ENCODE measurements at regions not wholly inside any gene's neighbourhood (a gene's known extent, or its start where the extent isn't known, plus 50 kb on each side); places are given as distances from the start of the nearest gene placed in this dataset.

DNA sequence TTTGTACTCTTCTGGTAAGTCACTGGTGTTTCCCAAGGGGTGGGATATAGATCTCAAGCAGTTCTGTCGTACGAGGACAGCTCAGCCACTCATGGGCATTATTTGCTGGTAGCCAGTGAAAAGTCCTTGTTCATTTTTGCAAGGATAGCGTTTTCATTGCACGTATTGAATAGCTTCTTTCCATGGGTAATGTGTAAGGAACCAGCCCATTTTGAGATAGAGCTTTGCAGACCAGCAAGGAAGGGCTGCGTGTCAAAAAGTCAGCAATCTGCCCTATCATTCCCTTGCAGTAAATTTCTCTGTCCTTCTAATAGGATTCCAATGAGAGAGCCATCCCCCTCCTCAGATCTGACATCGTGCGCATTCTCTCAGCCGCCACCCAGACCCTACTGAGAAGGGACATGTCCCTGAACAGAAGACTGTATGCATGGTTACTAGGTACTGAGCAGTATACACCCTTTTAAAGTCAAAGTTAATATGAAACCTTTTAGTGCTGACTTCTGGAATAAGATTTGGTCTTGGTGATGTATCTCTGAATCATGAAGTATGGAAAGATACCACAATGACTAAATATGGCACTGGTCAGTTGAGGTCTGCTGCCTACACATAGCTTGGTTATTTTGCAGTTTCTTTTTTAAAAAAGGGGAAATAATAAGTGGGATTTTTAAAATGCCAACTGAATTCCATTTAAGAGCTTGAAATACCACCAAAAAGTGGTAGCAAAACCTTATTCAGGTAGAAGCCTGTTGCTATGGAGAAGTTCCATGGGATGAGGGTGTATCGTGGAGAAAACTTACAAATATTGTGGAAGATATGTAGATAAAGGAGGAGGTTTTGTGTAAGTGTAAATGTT lies 55.3 kb downstream of the DOP1B start:
- H3K9ac ChIP-seq (ENCODE audit: control insufficient read depth, extremely low read depth, insufficient read depth, low read length): no peak overlapping the region
- FAIRE-seq: peak; percentile 5
- H3K9me1 ChIP-seq (ENCODE audit: control insufficient read depth, extremely low read depth, insufficient read depth, low read length): no peaks in the 10 kb centered on the region
- H3K9me3 ChIP-seq (ENCODE audit: control insufficient read depth, low read depth, low read length): no peaks in the 10 kb centered on the region
- no peak overlapping the region for H3K4me2 ChIP-seq (ENCODE audit: control insufficient read depth, extremely low read depth, insufficient read depth, low read depth, low read length)
- H3K4me1 ChIP-seq (ENCODE audit: control insufficient read depth, extremely low read depth, insufficient read depth, low read length): peaks cover 42% of the 10 kb centered on the region
- TF ChIP-seq EZH2 (IDR thresholded peaks at IDR 0.05; ENCODE audit: low read length): no peak
- TF ChIP-seq, protein P1, sequence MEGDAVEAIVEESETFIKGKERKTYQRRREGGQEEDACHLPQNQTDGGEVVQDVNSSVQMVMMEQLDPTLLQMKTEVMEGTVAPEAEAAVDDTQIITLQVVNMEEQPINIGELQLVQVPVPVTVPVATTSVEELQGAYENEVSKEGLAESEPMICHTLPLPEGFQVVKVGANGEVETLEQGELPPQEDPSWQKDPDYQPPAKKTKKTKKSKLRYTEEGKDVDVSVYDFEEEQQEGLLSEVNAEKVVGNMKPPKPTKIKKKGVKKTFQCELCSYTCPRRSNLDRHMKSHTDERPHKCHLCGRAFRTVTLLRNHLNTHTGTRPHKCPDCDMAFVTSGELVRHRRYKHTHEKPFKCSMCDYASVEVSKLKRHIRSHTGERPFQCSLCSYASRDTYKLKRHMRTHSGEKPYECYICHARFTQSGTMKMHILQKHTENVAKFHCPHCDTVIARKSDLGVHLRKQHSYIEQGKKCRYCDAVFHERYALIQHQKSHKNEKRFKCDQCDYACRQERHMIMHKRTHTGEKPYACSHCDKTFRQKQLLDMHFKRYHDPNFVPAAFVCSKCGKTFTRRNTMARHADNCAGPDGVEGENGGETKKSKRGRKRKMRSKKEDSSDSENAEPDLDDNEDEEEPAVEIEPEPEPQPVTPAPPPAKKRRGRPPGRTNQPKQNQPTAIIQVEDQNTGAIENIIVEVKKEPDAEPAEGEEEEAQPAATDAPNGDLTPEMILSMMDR (optimal IDR thresholded peaks at IDR 0.05 in 1 of 3, IDR thresholded peaks at IDR 0.05 in 1 of 3, conservative IDR thresholded peaks at IDR 0.05 in 1 of 3; ENCODE audit: extremely low read depth in 1 of 3, insufficient read depth in 2 of 3, low read length in 3 of 3): no peak
- no peaks in the 10 kb centered on the region for H3K27me3 ChIP-seq (ENCODE audit: control insufficient read depth, extremely low read depth, insufficient read depth, low read length)
- no peaks in the 10 kb centered on the region for H4K20me1 ChIP-seq (ENCODE audit: control insufficient read depth, extremely low read depth, insufficient read depth, low read length)
- dilution Hi-C loops (cut with MboI; ENCODE audit: extremely low pct_ligation_motif_present, low sequenced_read_pairs): no loop called here
- no peak overlapping the region for H2AFZ ChIP-seq (ENCODE audit: control insufficient read depth, low read length)
- DNase-seq (ENCODE audit: low read depth, low spot score): no peak
- H3K27ac ChIP-seq (ENCODE audit: control insufficient read depth, insufficient read depth, low read length): no peak overlapping the region
- H3K79me2 ChIP-seq (ENCODE audit: control insufficient read depth, insufficient read depth, low read length): no peaks in the 10 kb centered on the region
- no peak overlapping the region for H3K4me3 ChIP-seq (ENCODE audit: control insufficient read depth in 2 of 3, extremely low read depth in 1 of 3, insufficient read depth in 2 of 3, low read depth in 1 of 3, low read length in 3 of 3)
- H3K36me3 ChIP-seq (ENCODE audit: control insufficient read depth in 2 of 2, extremely low read depth in 1 of 2, insufficient read depth in 2 of 2, low read length in 2 of 2): no peaks in the 10 kb centered on the region

GRCh38 chr21:36212513-36212780 lies 55.8 kb downstream of the DOP1B start:
- Histone ChIP-seq H3K4me3 (ENCODE audit: control insufficient read depth in 2 of 3, extremely low read depth in 1 of 3, insufficient read depth in 2 of 3, low read depth in 1 of 3, low read length in 3 of 3) (no peak overlapping the region), H2AFZ (ENCODE audit: control insufficient read depth, low read length) (no peak overlapping the region), H3K9me1 (ENCODE audit: control insufficient read depth, extremely low read depth, insufficient read depth, low read length) (no peaks in the 10 kb centered on the region), H3K9ac (ENCODE audit: control insufficient read depth, extremely low read depth, insufficient read depth, low read length) (no peak overlapping the region), H3K9me3 (ENCODE audit: control insufficient read depth, low read depth, low read length) (no peaks in the 10 kb centered on the region), H4K20me1 (ENCODE audit: control insufficient read depth, extremely low read depth, insufficient read depth, low read length) (no peaks in the 10 kb centered on the region), H3K27me3 (ENCODE audit: control insufficient read depth, extremely low read depth, insufficient read depth, low read length) (no peaks in the 10 kb centered on the region), H3K36me3 (ENCODE audit: control insufficient read depth in 2 of 2, extremely low read depth in 1 of 2, insufficient read depth in 2 of 2, low read length in 2 of 2) (no peaks in the 10 kb centered on the region), H3K79me2 (ENCODE audit: control insufficient read depth, insufficient read depth, low read length) (no peaks in the 10 kb centered on the region), H3K27ac (ENCODE audit: control insufficient read depth, insufficient read depth, low read length) (no peak overlapping the region), H3K4me1 (ENCODE audit: control insufficient read depth, extremely low read depth, insufficient read depth, low read length) (peaks cover 36% of the 10 kb centered on the region), H3K4me2 (ENCODE audit: control insufficient read depth, extremely low read depth, insufficient read depth, low read depth, low read length) (no peak overlapping the region)
- no peak for DNase-seq (ENCODE audit: low read depth, low spot score)
- no peak for FAIRE-seq
- dilution Hi-C loops (cut with MboI; ENCODE audit: extremely low pct_ligation_motif_present, low sequenced_read_pairs): no loop called here
- no peak for TF ChIP-seq EZH2 (IDR thresholded peaks at IDR 0.05; ENCODE audit: low read length)
- TF ChIP-seq, protein P1 (optimal IDR thresholded peaks at IDR 0.05 in 1 of 3, IDR thresholded peaks at IDR 0.05 in 1 of 3, conservative IDR thresholded peaks at IDR 0.05 in 1 of 3; ENCODE audit: extremely low read depth in 1 of 3, insufficient read depth in 2 of 3, low read length in 3 of 3): no peak

Data from keratinocyte (primary cell).